ENCODE measurements at regions not wholly inside any gene's neighbourhood (a gene's known extent, or its start where the extent isn't known, plus 50 kb on each side); places are given as distances from the start of the nearest gene placed in this dataset.
A peak's percentile ranks its signal among the peaks of the same experiment; 100 is the strongest.

- Histone ChIP-seq H3K36me3 (no peaks in the 10 kb centered on the region), H3K4me3 (no peak overlapping the region), H3K4me1 (peaks cover 7 to 36% (median 8%) of the 10 kb centered on the region in 3 donors), H3K27me3 (no peaks in the 10 kb centered on the region), H3K27ac (peak overlapping the region; percentile 81 to 97 (median 83)), H3K9me3 (no peaks in the 10 kb centered on the region)
- TF ChIP-seq CTCF (IDR thresholded peaks at IDR 0.05): no peak
- TF ChIP-seq POLR2AphosphoS5 (IDR thresholded peaks at IDR 0.05): peak; percentile 27
- WGBS, 2 donors (ENCODE audit: low coverage in 1 of 2): 50% methylated on average over 1 of the region's 1 CpG; no CpG with 5 or more reads in 1 of the 2 donors
- no peak for ATAC-seq
Observed at GRCh38 chr5:96236051-96236450, 197.0 kb downstream of the PCSK1 start.

- Histone ChIP-seq H3K4me1 (peaks cover 7 to 34% (median 8%) of the 10 kb centered on the region in 3 donors), H3K27ac (peak overlapping the region; percentile 81 to 97 (median 83)), H3K36me3 (no peaks in the 10 kb centered on the region), H3K4me3 (no peak overlapping the region), H3K9me3 (no peaks in the 10 kb centered on the region), H3K27me3 (no peaks in the 10 kb centered on the region)
- TF ChIP-seq POLR2AphosphoS5 (IDR thresholded peaks at IDR 0.05) (peak; percentile 59), CTCF (IDR thresholded peaks at IDR 0.05) (no peak)
- 13 to 29% methylated on average over 3 to 5 of the region's 5 CpGs for WGBS, 2 donors (ENCODE audit: low coverage in 1 of 2)
- peak; percentile 82 for ATAC-seq
Observed at GRCh38 chr5:96235008-96235910, 197.8 kb downstream of the PCSK1 start.

- no peak for ATAC-seq
- Histone ChIP-seq H3K4me1 (peaks cover 7 to 35% (median 8%) of the 10 kb centered on the region in 3 donors), H3K4me3 (no peak overlapping the region), H3K27me3 (no peaks in the 10 kb centered on the region), H3K9me3 (no peaks in the 10 kb centered on the region), H3K27ac (no peak overlapping the region), H3K36me3 (no peaks in the 10 kb centered on the region)
- no peak for TF ChIP-seq POLR2A (IDR thresholded peaks at IDR 0.05)
- no peak for TF ChIP-seq EP300 (IDR thresholded peaks at IDR 0.05)
- TF ChIP-seq POLR2AphosphoS5 (IDR thresholded peaks at IDR 0.05): no peak
- no peak for TF ChIP-seq CTCF (IDR thresholded peaks at IDR 0.05)
Observed at GRCh38 chr5:96232602-96233001, 200.4 kb downstream of the PCSK1 start.

DNA sequence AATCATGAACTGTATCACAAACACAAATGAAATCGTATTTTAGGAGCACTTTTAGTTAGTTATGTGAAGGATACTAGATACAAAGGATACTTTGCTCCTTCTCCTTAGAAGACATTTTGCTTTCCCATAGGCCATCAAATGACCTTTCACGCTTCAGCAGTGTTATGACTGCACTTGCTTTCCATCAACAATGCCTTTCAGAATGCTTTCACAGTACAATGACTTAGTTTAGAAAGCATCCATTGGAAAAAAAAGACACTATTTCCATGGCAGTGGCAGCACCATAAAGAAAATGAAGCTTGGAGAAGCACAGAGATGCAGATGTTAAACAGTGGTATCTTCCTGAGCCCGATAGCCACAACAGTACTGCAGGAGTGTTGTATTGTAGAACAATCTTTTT lies 203.9 kb downstream of the PCSK1 start:
- H3K4me1 ChIP-seq: peaks cover 0 to 24% (median 0%) of the 10 kb centered on the region in 3 donors
- H3K27ac ChIP-seq: no peak overlapping the region
- H3K27me3 ChIP-seq: no peaks in the 10 kb centered on the region
- WGBS, 2 donors (ENCODE audit: low coverage in 1 of 2): 74 to 83% methylated on average over 3 of the region's 3 CpGs
- TF ChIP-seq POLR2AphosphoS5 (IDR thresholded peaks at IDR 0.05) (no peak), CTCF (IDR thresholded peaks at IDR 0.05) (no peak), EP300 (IDR thresholded peaks at IDR 0.05) (no peak), POLR2A (IDR thresholded peaks at IDR 0.05) (no peak)
- no peaks in the 10 kb centered on the region for H3K36me3 ChIP-seq
- no peak overlapping the region for H3K4me3 ChIP-seq
- H3K9me3 ChIP-seq: no peaks in the 10 kb centered on the region
- no peak for ATAC-seq

DNA sequence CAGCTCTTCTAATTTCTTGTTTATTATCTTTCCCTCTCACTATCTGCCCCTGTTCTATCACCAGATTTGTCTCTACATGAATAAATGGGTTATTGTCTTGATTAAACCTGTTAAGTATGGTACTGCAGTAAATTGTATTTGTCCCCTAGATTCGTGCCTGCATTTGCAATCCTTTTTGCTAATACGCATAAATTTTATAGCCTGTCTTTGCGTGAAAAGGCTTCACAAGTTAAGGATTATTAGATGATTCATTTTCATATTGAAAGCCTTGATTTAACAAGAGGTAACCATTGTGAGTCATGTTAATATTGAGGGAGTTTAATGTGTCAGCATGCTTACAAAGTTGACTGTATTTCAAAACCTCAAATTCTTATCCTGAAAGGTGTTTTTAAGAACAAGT lies 204.6 kb downstream of the PCSK1 start:
- H3K4me3 ChIP-seq: no peak overlapping the region
- no peaks in the 10 kb centered on the region for H3K9me3 ChIP-seq
- TF ChIP-seq POLR2AphosphoS5 (IDR thresholded peaks at IDR 0.05) (no peak), POLR2A (IDR thresholded peaks at IDR 0.05) (no peak), CTCF (IDR thresholded peaks at IDR 0.05) (no peak), EP300 (IDR thresholded peaks at IDR 0.05) (no peak)
- no peak for ATAC-seq
- H3K36me3 ChIP-seq: no peaks in the 10 kb centered on the region
- H3K27me3 ChIP-seq: no peaks in the 10 kb centered on the region
- peaks cover 0 to 20% (median 0%) of the 10 kb centered on the region in 3 donors for H3K4me1 ChIP-seq
- H3K27ac ChIP-seq: no peak overlapping the region
- 91 to 94% methylated on average over 3 of the region's 3 CpGs for WGBS, 2 donors (ENCODE audit: low coverage in 1 of 2)

Measured in gastroesophageal sphincter (tissue), 4 donors.